Bronchial epithelial cell (primary cell): ENCODE measurements at regions not wholly inside any gene's neighbourhood (a gene's known extent, or its start where the extent isn't known, plus 50 kb on each side); places are given as distances from the start of the nearest gene placed in this dataset.
"Not testable (repeated sequence)": the region's sequence is repeated elsewhere in the genome, so short reads cannot be mapped to it uniquely, and the experiment has no call there.

Experiments used
- DNase-seq: peaks from one replicate; pipeline ENCODE4 v3.0.0-alpha.2; 2010; ENCODE audit warnings: low read depth
- FAIRE-seq: peaks from 2 replicates; lab custom pipeline; 2011; peaks lifted over from hg19 to GRCh38; lab: Jason Lieb, UNC
- H3K27me3 ChIP-seq: 2 replicates; pipeline ENCODE4 v1.5.1; 2011; ENCODE audit warnings: low read length; ENCODE audit not compliant: control insufficient read depth, insufficient read depth
- H3K36me3 ChIP-seq: 2 replicates; pipeline ENCODE4 v1.5.1; 2011; ENCODE audit warnings: low read length; ENCODE audit not compliant: control insufficient read depth, insufficient read depth
- H3K4me3 ChIP-seq: 2 replicates; pipeline ENCODE4 v1.5.1; 2011; ENCODE audit warnings: mild to moderate bottlenecking, low read depth, low read length, control low read depth
- TF ChIP-seq, protein P1 (sequence below): IDR thresholded peaks from 2 replicates; pipeline ENCODE4 v1.5.1; 2011; ENCODE audit warnings: mild to moderate bottlenecking, moderate library complexity, low read length, control low read depth, inconsistent platforms; ENCODE audit not compliant: insufficient read depth, severe bottlenecking

DNA sequence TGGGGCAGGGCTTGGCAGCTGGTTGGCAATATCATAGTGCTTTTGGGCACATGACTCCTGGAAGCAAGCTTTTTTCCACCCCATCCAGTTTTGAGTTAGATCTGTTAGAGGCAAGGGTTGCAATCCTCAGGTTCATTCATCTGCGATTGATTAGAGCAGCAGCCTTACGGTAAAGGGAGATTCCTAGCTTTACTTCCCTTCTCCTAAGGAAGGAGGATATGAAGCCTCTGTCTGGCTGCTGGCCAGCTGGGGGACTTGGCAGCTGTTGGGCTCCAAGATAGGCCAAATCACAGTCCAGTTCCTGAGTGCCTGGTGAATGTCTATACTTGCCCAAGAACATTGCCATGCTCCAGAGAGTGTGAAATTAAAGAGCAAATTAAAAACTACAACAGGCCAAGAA is 113.4 kb upstream of the CCNH start:
- Histone ChIP-seq H3K36me3 (no peaks in the 10 kb centered on the region), H3K27me3 (no peaks in the 10 kb centered on the region), H3K4me3 (no peak overlapping the region)
- TF ChIP-seq, protein P1, sequence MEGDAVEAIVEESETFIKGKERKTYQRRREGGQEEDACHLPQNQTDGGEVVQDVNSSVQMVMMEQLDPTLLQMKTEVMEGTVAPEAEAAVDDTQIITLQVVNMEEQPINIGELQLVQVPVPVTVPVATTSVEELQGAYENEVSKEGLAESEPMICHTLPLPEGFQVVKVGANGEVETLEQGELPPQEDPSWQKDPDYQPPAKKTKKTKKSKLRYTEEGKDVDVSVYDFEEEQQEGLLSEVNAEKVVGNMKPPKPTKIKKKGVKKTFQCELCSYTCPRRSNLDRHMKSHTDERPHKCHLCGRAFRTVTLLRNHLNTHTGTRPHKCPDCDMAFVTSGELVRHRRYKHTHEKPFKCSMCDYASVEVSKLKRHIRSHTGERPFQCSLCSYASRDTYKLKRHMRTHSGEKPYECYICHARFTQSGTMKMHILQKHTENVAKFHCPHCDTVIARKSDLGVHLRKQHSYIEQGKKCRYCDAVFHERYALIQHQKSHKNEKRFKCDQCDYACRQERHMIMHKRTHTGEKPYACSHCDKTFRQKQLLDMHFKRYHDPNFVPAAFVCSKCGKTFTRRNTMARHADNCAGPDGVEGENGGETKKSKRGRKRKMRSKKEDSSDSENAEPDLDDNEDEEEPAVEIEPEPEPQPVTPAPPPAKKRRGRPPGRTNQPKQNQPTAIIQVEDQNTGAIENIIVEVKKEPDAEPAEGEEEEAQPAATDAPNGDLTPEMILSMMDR, result no peak
- no peak for DNase-seq
- no peak for FAIRE-seq

DNA sequence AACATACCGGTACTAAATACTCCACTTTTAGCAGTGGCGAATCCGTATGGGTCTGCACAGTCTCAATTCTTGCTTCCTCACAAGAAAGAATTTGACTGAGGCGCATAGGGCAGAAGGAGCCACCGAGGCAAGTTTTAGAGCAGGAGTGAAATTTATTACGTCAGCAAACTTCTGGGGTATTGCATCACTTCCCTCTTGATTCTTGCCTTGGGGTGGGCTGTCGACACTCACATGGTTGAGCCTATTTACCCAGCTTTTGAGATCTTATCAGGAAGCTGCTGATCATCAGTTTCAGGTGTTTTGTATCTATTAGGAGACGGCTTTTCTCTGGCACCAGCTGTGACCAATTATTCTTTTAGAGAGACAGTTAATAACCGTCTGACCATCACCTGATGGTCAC is 111.5 kb upstream of the CCNH start:
- DNase-seq, result no peak
- TF ChIP-seq, protein P1, result no peak

DNA sequence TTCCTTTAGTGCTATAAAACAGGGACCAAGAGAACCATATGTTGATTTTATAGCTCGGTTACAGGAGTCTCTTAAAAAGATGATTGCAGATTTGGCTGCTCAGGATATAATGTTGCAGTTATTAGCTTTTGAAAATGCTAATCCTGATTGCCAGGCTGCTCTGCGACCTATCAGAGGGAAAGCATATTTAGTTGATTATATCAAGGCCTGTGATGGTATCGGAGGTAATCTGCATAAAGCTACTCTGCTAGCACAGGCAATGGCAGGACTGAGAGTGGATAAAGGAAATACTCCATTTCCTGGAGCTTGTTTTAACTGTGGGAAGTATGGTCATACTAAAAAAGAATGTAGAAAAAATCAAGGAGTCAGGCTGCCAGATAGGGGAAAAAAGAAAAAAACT is 99.0 kb upstream of the CCNH start:
- H3K36me3 ChIP-seq, DNase-seq, H3K4me3 ChIP-seq, H3K27me3 ChIP-seq, FAIRE-seq: not testable (repeated sequence)

More for the DNA sequence above, 111.5 kb upstream of the CCNH start:
- no peak for FAIRE-seq
- no peak overlapping the region for H3K4me3 ChIP-seq
- no peaks in the 10 kb centered on the region for H3K27me3 ChIP-seq
- no peaks in the 10 kb centered on the region for H3K36me3 ChIP-seq

DNA sequence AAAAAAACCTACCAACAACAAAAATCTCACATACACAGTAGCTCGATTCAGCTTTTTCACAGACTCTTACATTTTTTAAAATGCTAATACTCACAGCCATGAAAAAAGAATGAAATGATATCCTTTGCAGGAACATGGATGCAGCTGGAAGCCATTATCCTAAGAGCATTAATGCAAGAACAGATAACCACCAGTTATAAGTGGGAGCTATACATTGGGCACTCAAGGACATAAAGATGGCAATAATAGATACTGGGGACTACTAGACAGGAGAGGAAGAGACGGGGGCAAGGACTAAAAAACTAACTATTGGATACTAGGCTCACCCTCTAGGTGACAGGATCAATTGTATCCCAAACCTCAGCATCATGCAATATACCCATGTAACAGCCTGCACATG is 90.3 kb upstream of the CCNH start:
- TF ChIP-seq, protein P1, result no peak
- no peaks in the 10 kb centered on the region for H3K27me3 ChIP-seq

DNA sequence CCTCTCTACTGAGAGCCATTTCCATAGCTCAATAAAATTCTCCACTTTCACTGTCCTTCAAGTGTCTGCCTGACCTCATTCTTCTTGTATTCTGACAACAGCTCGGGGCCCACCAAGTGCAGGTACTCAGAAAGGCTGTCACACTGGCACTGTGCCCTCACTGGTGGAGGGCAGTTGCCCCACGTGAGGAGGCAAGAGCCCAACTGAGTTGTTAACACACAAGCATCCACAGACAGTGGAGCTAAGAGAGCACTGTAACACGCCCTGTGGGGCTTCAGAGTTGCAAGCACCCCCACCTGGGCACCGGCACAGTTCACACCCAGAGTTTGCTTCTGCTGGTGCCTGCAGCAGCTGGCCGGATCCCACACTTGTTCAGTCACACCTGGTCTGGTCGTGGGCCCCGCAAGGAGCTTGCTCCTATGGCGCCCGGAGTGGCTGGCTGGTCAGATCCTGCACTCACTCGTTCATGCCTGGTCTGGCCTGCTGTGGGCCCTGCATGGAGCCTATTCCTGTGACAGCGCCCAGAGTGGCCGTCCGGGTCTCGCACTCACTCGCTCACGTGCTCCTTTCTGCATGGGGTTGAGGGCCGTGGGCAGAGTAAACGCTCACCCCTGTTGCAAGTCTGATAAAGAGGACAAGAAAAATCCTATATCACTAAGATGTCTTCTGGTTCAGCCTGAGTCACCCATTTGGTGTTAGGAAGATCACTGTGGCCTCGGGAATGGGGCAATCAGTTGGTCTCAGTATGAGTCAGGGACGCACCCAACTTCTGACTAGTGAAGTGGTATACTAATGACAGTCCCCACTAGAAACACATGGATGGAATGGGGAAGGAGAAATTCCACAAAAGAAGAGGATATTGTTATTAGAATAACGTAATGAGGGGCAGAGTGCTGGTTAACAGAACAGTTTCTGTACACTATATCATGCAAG is 87.0 kb upstream of the CCNH start:
- Histone ChIP-seq H3K4me3 (no peak overlapping the region), H3K36me3 (no peaks in the 10 kb centered on the region), H3K27me3 (no peaks in the 10 kb centered on the region)
- FAIRE-seq, result no peak
- TF ChIP-seq, protein P1, result no peak
- peak; percentile 41 for DNase-seq

More for the DNA sequence above, 90.3 kb upstream of the CCNH start:
- H3K36me3 ChIP-seq, result no peaks in the 10 kb centered on the region
- H3K4me3 ChIP-seq, result no peak overlapping the region
- FAIRE-seq (no peak), DNase-seq (no peak)
